ENCODE measurements at regions not wholly inside any gene's neighbourhood (a gene's known extent, or its start where the extent isn't known, plus 50 kb on each side); places are given as distances from the start of the nearest gene placed in this dataset.

GRCh38 chr10:36002445-36002844 lies 360.3 kb upstream of the FZD8 start:
- TF ChIP-seq CTCF (IDR thresholded peaks at IDR 0.05) (no peak), POLR2A (IDR thresholded peaks at IDR 0.05) (no peak)
